GM21737 (cell line): ENCODE measurements at regions not wholly inside any gene's neighbourhood (a gene's known extent, or its start where the extent isn't known, plus 50 kb on each side); places are given as distances from the start of the nearest gene placed in this dataset.
"Not testable (repeated sequence)": the region's sequence is repeated elsewhere in the genome, so short reads cannot be mapped to it uniquely, and the experiment has no call there.

Experiments
- ATAC-seq: cut with Tn5 transposase; IDR thresholded peaks from one replicate; pipeline ENCODE4 v1.9.1; 2021; ENCODE audit warnings: mild to moderate bottlenecking, moderate library complexity; ENCODE audit not compliant: unreplicated experiment

DNA sequence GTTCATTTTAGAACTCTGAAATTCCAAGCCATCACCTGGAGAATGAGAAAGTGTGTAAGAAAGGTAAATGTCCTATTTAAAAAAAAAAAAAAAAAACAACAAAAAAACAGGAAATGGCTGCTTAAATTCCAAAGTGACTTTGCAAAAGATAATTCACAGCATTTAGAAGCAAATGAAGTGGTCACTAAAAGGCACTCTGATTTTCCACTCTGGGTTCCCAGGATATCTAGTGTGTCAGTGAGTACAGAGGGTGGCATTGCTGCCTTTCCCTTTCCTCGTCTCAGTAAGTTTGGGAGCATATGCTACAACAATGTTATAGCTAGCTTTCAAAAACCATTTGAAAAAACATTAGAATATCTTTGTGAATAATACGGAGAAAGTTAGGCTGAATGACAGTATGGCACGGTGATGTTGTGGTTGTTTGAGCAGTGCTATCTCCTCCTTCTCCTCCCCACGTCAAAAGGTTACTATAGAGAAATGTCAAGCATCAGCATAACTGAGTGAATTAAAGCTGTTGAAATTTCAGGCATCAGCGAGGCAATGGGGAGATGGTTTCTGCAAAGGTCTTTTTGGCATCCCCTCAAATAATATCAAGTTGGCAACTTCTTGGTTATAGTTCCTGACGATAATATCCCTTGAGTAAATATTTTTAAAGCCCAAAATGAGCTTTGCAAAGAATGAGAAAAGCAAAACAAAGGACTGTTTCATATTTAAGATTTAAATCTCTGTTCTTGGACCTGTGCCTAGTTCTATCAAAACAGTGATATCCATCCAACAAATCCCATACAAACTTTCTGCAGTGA is 164.5 kb upstream of the E2F7 start:
- no peak for ATAC-seq

DNA sequence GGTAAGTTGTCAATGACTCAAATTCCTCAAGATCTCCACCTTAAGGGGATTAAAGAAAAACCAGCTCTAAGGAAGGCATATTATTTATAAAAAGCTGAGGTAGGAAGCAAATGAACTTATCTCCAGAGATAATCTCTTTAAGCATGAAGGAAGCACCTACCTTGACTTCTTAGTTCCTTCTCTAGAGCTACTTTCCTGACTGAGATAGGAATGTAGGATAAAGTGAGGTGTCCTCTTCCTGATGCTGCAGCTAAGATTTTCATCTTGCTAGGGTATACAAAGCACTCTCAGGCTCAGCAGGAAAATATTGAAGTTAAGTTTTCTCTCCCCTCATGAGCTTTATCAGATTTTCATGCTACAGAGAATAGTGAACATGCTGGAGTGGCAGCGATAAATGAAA is 163.0 kb upstream of the E2F7 start:
- ATAC-seq, result no peak

GRCh38 chr12:77226368-77226767 is 161.0 kb upstream of the E2F7 start:
- no peak for ATAC-seq

DNA sequence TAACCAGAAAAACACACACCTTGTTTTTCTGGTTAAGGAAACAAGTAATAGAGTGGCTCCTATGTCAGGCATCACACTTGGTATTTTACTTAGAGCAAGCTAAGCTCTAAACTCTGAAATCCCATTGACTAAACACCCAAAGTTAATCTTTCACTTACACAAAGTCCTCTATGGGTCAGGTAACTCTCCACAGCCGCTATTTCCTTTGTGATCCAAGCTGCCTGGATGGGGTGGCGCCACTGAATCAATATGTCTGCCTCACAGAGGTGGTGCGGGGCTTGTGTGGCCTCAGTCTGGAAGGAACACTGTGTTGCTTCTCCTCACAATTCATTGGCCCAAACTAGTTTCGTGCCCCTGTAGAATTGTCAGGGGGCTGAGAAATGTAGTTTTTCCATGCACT is 160.0 kb upstream of the E2F7 start:
- ATAC-seq, result no peak

DNA sequence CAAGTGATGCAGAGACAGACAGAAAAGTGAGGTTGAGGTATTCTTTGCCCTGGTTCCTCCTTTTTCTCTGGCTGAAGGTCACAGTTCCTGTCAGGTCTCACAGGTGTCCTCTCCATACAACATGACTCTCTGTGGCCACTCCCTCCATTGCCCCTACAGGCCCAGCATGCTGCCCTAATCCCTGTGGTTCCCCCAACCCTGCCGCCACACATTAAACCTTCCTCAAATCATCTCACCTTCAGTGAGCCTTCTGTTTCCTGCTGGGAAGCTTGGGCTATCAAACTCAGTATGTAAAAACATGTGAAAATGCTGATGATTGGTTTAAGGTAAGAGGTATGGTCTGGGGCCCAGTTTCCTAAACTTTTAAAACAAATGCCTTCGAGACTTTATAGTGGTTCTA is 159.0 kb upstream of the E2F7 start:
- no peak for ATAC-seq

GRCh38 chr12:77222336-77222735 is 157.0 kb upstream of the E2F7 start:
- no peak for ATAC-seq

GRCh38 chr12:77220586-77220985 is 155.2 kb upstream of the E2F7 start:
- ATAC-seq, result no peak

DNA sequence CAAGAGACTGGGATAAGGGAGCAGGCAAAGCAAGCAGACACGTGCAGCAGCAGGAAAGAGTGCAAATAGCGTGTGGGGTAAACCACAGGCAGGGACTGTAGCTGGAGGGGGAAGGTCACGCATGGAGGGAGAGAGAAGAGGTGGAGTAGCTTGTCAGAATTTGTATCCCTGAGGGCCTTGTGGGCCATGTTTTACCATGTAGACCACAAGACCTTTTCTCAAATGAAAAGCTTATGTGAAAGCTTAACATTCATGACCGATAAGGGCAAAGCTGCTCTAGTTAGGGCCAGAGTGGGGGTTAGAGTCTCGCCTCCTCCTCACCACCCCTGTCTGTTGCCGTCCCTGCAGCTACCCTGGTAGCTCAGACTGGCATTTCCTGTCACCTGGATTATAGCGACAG is 152.9 kb upstream of the E2F7 start:
- ATAC-seq, result peak; percentile 89

GRCh38 chr12:77216136-77216535 is 150.8 kb upstream of the E2F7 start:
- ATAC-seq, result not testable (repeated sequence)

- no peak for ATAC-seq
These were observed 148.8 kb upstream of the E2F7 start for GRCh38 chr12:77214136-77214535.

GRCh38 chr12:77213319-77213718 is 147.9 kb upstream of the E2F7 start:
- no peak for ATAC-seq

DNA sequence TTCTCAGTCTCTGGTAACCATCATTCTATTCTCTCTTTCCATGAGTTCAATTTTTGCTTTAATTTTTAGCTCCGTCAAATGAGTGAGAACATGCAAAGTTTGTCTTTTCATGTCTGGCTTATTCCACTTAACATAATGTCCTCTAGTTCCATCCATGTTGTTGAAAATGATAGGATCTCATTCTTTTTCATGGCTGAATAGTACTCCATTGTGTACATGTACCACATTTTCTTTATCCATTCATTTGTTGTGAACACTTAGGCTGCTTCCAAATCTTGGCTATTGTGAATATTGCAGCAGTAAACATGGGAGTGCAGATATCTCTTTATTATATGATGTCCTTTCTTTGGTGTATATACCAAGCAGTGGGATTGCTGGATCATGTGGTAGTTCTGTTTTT is 145.4 kb upstream of the E2F7 start:
- ATAC-seq, result no peak

DNA sequence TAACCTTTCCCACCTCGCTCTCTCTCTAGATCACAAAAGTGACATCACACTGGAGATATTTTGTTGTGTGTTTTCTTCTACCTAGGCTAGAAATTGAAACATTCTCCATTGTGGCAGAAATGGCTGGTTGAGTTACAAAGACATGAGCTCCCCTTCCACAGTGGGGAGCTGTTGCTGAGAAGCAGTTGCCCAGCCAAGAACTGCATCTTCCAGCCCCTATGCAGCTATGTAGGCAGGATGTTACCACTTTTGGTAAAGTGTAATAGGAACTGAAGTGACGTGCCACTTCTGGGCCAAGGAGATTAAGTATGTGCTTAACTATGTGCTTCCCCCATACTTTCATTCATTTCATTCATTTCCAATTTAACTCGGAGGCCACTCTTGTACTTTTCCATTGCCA is 138.7 kb upstream of the E2F7 start:
- ATAC-seq, result no peak

GRCh38 chr12:77202457-77203060 is 137.2 kb upstream of the E2F7 start:
- no peak for ATAC-seq

DNA sequence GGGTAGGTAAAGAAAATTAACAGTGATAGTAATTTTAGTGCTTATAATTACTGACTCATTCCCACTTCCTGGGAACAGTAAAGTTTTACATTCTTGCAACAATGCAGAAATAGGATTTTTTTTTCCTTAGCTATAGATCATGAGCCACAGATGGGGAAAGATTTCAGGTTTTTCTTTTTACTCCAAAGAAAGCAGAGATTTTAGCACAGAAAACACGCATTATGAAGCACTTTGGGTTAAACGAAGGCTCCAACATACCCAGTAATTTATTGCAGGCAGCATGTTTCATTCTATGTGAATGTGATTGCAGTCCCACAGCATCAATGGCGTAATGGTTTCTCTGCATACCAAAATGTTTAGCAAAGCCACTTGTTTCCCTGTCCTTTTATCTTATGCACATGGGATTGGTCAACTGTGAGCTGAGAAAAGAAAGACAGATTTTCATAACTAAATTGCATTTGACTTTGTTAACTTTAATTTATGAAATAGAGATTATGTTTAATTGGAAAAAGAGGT is 124.6 kb upstream of the E2F7 start:
- ATAC-seq, result no peak

GRCh38 chr12:77189458-77189857 is 124.1 kb upstream of the E2F7 start:
- ATAC-seq, result no peak

GRCh38 chr12:77179515-77179914 is 114.1 kb upstream of the E2F7 start:
- ATAC-seq, result no peak

DNA sequence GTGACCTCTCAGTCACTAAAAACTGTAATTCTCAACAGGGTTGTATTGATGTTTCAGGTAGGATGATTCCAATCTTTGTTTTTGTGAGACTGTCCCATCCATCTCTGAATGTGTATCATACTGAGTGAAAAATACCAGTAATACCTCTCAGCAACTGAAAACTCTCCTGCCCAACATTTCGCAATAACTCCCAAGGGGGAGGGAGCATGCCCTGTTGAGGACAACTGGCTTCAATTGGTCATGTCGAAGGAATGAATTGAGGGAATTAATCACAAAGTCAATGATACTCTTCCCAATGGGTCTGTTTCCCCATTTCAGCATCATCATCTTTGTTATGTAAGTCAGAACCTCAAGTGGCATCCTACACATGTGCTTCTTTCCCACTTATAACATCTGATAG is 102.4 kb upstream of the E2F7 start:
- ATAC-seq, result no peak

- ATAC-seq, result no peak
These were observed 101.3 kb upstream of the E2F7 start for GRCh38 chr12:77166696-77167095.

- no peak for ATAC-seq
These were observed 98.0 kb upstream of the E2F7 start for GRCh38 chr12:77163074-77164038.

DNA sequence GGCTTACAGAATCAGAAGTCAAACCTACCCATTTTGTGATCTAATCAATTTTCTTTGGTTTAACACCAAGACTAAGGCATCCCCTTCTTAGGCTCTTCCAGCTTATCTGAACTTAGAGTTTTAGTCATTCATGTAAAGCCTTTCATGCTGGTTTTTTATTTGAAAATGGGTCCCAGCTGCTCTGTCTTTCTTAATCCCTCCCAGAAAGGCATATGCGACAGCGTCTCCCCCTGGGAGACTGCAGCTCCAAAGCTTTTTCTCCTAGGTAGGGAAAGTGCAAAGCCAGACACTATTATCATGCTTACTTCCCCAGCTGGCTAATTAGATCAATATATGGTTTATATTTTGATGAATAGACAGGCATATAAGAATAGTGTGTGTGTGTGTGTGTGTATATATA is 96.6 kb upstream of the E2F7 start:
- no peak for ATAC-seq
